ENCODE measurements at regions not wholly inside any gene's neighbourhood (a gene's known extent, or its start where the extent isn't known, plus 50 kb on each side); places are given as distances from the start of the nearest gene placed in this dataset.

DNA sequence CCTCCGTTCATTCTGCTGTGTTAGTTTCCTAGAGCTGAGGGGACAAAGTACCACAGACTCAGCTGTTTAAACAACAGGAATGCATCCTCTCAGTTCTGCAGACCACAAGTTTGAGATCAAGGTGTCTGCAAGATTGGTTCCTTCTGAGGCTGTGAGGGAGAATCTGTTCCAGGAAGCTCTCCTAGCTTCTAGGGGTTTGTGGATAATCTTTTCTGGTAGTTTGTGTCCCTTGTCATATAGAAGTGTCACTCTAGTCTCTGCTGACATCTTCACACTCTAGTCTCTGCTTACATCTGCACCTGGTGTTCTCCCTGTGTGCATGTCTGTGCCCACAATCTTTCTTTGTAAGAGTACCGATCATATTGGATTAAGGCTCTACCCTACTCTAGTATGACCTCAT is 581.8 kb downstream of the RNF144A start:
- no peak for DNase-seq
- intact Hi-C loops (cut with DNase I), result no loop called here
- no peak for TF ChIP-seq POLR2A (IDR thresholded peaks at IDR 0.05)
- TF ChIP-seq, protein P1, sequence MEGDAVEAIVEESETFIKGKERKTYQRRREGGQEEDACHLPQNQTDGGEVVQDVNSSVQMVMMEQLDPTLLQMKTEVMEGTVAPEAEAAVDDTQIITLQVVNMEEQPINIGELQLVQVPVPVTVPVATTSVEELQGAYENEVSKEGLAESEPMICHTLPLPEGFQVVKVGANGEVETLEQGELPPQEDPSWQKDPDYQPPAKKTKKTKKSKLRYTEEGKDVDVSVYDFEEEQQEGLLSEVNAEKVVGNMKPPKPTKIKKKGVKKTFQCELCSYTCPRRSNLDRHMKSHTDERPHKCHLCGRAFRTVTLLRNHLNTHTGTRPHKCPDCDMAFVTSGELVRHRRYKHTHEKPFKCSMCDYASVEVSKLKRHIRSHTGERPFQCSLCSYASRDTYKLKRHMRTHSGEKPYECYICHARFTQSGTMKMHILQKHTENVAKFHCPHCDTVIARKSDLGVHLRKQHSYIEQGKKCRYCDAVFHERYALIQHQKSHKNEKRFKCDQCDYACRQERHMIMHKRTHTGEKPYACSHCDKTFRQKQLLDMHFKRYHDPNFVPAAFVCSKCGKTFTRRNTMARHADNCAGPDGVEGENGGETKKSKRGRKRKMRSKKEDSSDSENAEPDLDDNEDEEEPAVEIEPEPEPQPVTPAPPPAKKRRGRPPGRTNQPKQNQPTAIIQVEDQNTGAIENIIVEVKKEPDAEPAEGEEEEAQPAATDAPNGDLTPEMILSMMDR (IDR thresholded peaks at IDR 0.05), result no peak
- Histone ChIP-seq H3K9me3 (replicated peaks in 1 of 3) (no peaks in the 10 kb centered on the region), H3K27ac (no peak overlapping the region), H3K27me3 (no peaks in the 10 kb centered on the region), H3K36me3 (replicated peaks in 1 of 2) (no peaks in the 10 kb centered on the region), H3K4me3 (no peak overlapping the region), H3K4me1 (replicated peaks in 1 of 2) (no peaks in the 10 kb centered on the region)
- WGBS, 4 donors, result 82 to 96% (median 91%) methylated on average over 2 of the region's 2 CpGs

DNA sequence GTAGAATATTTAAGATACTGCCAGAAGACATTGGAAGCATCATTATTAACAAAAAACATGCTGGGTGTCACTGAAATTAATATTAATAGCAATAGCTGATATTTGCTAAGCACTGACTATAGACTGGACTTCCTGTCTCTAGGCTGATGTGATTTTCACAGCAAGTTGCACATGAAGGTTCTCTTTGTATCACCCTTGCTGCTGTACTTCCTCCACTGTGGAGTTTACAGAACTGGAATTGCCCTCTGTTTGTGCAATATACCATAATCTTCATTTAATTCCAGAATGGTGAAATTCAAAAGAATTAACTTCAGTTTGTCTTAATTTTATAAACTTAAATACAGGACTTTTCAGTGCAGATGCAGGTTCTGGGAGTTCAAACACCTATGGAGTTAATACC is 585.1 kb downstream of the RNF144A start:
- H3K27ac ChIP-seq, result no peak overlapping the region
- intact Hi-C loops (cut with DNase I), result no loop called here

DNA sequence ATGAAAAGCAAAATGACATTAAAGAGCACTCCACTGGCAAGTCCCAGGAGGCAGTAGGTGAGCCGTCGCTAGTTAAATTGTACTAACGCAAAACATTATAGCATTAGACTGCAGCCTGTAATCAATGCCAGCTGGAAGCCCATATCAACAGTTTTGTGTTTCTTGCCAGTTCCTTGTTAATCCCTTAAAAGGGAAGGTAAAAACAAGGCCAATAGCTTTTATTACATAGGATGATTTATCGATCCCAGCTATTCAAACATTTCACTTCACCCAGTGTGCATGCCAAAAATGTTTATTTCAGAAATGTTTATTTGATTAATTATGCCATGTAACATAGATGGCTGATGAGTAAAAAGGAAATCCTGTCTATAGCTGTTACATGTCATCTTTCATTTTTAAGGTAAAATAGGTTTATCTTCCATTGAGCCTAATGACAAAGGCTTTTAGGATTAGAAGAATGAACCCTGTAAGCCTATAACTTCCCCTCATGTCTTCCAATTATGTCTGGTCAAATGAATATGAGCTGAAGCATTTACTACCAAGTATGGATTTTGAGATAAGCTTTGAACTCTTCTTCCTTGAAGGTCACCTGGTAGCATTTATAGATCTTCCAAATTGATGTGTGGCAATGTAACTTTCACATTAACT is 591.2 kb downstream of the RNF144A start:
- Histone ChIP-seq H3K27ac (no peak overlapping the region), H3K4me1 (replicated peaks in 1 of 2) (no peaks in the 10 kb centered on the region), H3K27me3 (no peaks in the 10 kb centered on the region), H3K9me3 (replicated peaks in 1 of 3) (no peaks in the 10 kb centered on the region), H3K36me3 (replicated peaks in 1 of 2) (no peaks in the 10 kb centered on the region), H3K4me3 (no peak overlapping the region)
- WGBS, 4 donors, result 67 to 79% (median 76%) methylated on average over 4 of the region's 4 CpGs
- no peak for DNase-seq
- TF ChIP-seq, protein P1 (IDR thresholded peaks at IDR 0.05), result no peak
- TF ChIP-seq POLR2A (IDR thresholded peaks at IDR 0.05), result no peak
- intact Hi-C loops (cut with DNase I), result no loop called here

More for the DNA sequence above, 585.1 kb downstream of the RNF144A start:
- no peaks in the 10 kb centered on the region for H3K4me1 ChIP-seq (replicated peaks in 1 of 2)
- H3K9me3 ChIP-seq (replicated peaks in 1 of 3), result no peaks in the 10 kb centered on the region
- no peak for TF ChIP-seq POLR2A (IDR thresholded peaks at IDR 0.05)
- TF ChIP-seq, protein P1 (IDR thresholded peaks at IDR 0.05), result no peak
- no peak for DNase-seq
- H3K27me3 ChIP-seq, result no peaks in the 10 kb centered on the region
- no peak overlapping the region for H3K4me3 ChIP-seq
- no peaks in the 10 kb centered on the region for H3K36me3 ChIP-seq (replicated peaks in 1 of 2)

DNA sequence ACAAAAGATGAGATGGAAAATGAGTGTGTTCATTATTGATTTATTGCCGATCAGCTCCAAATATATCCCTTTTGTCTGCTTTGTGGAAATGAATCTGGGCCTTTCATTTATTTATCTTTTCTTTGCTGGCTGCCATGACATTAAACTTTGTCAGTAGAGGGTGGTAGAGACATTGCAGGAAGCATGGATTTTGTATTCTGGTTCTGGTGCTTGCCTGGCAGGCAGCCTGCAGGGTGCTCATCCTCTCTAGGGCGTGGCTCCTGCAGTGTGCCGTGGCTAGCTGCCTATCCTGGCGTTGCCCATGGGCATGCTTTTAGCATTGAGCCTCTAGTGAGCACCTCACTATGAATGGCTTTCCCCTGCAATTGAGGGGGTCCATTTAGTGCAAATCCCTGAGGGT is 593.1 kb downstream of the RNF144A start:
- H3K9me3 ChIP-seq (replicated peaks in 1 of 3), result no peaks in the 10 kb centered on the region
- 82 to 94% (median 94%) methylated on average over 4 of the region's 4 CpGs for WGBS, 4 donors
- H3K27me3 ChIP-seq, result no peaks in the 10 kb centered on the region
- no peak overlapping the region for H3K4me3 ChIP-seq
- no peaks in the 10 kb centered on the region for H3K4me1 ChIP-seq (replicated peaks in 1 of 2)
- no peaks in the 10 kb centered on the region for H3K36me3 ChIP-seq (replicated peaks in 1 of 2)
- no peak for DNase-seq
- TF ChIP-seq, protein P1 (IDR thresholded peaks at IDR 0.05), result no peak
- TF ChIP-seq POLR2A (IDR thresholded peaks at IDR 0.05), result no peak
- intact Hi-C loops (cut with DNase I), result no loop called here
- H3K27ac ChIP-seq, result no peak overlapping the region

Data from adrenal gland (tissue), 9 donors.